Heart left ventricle (tissue), 13 donors: ENCODE measurements at regions not wholly inside any gene's neighbourhood (a gene's known extent, or its start where the extent isn't known, plus 50 kb on each side); places are given as distances from the start of the nearest gene placed in this dataset.

Experiments
- POLR2A ChIP-seq, 2 donors: fragments of 450-650 bp; IDR thresholded peaks; one replicate each; pipeline ENCODE4 v1.6.1; 2017; ENCODE audit warnings: antibody characterized with exemption in 2 of 2, mild to moderate bottlenecking in 2 of 2, moderate library complexity in 2 of 2
- TF ChIP-seq, protein P1 (sequence below), 12 donors: fragments of 200-600 bp; sonication (generic) in 4 of 12; IDR thresholded peaks; one replicate each; pipeline versions ENCODE4 v1.5.0 to v1.8.0; 2018 to 2022; ENCODE audit warnings: antibody characterized with exemption in 12 of 12, mild to moderate bottlenecking in 5 of 12
- donor health status: ischemic (EF 13 %, LVEDD 7.1; RV severe dilation, severe dysfunction).
- donor health status: DM: no; HTN: yes; CAD: no.
- donor health status: DM: no; HTN: no; CAD: no.
- donor health status: ischemic (EF 25% LVEDD 6.9; RV normal size, moderate dysfunction).
- donor health status: ischemic (EF 25% LVEDD 5.7; RV mildly dilated, moderate dysfunction).
- donor health status: ischemic (EF 35%, LVEDD 5.7; RV mildly dilated, moderate dysfunction).
- donor health status: nonischemic (EF 11% LVEDD 7.7; RV severe dilation, severe dysfunction).
- donor health status: DM: yes; HTN: yes; CAD: no.
- donor health status: PGD.
- donor health status: ischemic (EF 29% LVEDD 5.4; RV normal size, mild dysfunction).
- donor health status: nonischemic (EF 23%, LVEDD 6.1; RV moderate dilation, normal function).

DNA sequence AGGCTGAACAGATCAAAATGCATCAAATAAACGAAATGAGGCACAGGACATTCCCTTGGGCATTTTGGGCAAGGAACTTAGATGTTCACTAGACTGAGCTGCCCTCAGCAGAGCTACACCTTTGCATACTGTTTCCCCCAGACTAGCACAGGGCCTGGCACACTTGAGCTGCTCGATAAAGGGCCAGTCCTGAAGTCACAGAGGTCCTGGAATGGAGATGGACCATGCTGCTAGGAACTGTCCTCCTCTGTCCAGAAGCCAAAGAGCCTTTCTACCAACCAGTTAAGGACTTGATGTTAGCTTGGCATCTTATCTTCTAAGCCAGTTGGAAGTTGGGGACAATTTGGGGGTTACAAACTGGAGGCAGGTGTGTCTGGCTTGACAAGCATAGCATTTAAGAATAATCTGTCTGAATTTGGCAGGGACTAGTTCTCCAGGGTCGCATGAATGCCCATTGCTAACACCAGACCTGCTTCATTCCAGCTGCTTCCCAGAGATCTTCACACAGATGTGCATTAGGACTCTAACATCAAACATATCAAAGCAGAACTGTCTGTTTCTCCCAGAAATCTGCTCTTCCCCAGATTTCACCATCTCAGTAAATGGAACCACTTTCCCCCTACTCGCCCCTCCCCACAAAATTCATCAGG, 152.2 kb upstream of the PDE1C start:
- TF ChIP-seq, protein P1, sequence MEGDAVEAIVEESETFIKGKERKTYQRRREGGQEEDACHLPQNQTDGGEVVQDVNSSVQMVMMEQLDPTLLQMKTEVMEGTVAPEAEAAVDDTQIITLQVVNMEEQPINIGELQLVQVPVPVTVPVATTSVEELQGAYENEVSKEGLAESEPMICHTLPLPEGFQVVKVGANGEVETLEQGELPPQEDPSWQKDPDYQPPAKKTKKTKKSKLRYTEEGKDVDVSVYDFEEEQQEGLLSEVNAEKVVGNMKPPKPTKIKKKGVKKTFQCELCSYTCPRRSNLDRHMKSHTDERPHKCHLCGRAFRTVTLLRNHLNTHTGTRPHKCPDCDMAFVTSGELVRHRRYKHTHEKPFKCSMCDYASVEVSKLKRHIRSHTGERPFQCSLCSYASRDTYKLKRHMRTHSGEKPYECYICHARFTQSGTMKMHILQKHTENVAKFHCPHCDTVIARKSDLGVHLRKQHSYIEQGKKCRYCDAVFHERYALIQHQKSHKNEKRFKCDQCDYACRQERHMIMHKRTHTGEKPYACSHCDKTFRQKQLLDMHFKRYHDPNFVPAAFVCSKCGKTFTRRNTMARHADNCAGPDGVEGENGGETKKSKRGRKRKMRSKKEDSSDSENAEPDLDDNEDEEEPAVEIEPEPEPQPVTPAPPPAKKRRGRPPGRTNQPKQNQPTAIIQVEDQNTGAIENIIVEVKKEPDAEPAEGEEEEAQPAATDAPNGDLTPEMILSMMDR (IDR thresholded peaks at IDR 0.05): no peak
- TF ChIP-seq POLR2A (IDR thresholded peaks at IDR 0.05): no peak
